ENCODE measurements at regions not wholly inside any gene's neighbourhood (a gene's known extent, or its start where the extent isn't known, plus 50 kb on each side); places are given as distances from the start of the nearest gene placed in this dataset.
A peak's percentile ranks its signal among the peaks of the same experiment; 100 is the strongest.

DNA sequence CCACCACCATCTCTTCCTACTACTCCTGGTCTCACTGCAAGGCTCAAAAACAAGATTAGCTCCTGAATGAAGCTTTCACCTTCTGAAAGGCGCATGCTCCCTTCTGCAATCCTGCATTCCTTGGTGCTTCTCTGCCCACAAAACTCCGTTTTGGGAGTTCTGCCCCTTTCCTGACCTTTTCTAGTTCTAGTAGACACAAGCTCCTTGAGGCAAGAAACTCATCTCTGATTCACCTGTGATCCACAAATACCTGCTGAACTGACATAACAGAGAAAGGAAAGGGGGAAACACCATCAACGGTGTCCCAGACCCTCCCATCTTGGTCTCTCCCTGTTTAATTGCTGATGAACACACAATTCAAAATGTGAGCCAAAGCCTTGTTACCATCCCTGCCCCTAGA is 64.0 kb upstream of the EGR2 start:
- DNase-seq (ENCODE audit: low read depth in 2 of 2) = no peak
- H3K4me3 ChIP-seq (replicated peaks in 1 of 2; ENCODE audit: low read depth in 2 of 2, low read length in 2 of 2) = no peak overlapping the region
- TF ChIP-seq, protein P1, sequence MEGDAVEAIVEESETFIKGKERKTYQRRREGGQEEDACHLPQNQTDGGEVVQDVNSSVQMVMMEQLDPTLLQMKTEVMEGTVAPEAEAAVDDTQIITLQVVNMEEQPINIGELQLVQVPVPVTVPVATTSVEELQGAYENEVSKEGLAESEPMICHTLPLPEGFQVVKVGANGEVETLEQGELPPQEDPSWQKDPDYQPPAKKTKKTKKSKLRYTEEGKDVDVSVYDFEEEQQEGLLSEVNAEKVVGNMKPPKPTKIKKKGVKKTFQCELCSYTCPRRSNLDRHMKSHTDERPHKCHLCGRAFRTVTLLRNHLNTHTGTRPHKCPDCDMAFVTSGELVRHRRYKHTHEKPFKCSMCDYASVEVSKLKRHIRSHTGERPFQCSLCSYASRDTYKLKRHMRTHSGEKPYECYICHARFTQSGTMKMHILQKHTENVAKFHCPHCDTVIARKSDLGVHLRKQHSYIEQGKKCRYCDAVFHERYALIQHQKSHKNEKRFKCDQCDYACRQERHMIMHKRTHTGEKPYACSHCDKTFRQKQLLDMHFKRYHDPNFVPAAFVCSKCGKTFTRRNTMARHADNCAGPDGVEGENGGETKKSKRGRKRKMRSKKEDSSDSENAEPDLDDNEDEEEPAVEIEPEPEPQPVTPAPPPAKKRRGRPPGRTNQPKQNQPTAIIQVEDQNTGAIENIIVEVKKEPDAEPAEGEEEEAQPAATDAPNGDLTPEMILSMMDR (IDR thresholded peaks at IDR 0.05; ENCODE audit: low read depth, low read length) = no peak

DNA sequence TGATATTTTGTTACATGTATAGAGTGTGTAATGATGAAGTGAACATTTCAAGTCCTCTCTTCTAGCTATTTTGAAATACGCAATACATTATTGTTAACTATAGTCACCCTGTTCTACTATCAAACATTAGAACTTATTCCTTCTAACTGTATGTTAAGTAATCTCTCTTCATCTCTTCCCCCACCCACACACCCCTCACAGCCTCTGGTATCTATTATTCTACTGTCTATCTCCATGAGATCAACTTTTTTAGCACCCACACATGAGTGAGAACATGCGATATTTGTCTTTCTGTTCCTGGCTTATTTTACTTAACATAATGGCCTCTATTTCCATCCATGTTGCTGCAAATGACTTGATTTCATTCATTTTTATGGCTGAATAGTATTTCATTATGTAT is 57.7 kb upstream of the EGR2 start:
- TF ChIP-seq, protein P1 (IDR thresholded peaks at IDR 0.05; ENCODE audit: low read depth, low read length) = no peak
- DNase-seq (ENCODE audit: low read depth in 2 of 2) = no peak
- no peak overlapping the region for H3K4me3 ChIP-seq (replicated peaks in 1 of 2; ENCODE audit: low read depth in 2 of 2, low read length in 2 of 2)

DNA sequence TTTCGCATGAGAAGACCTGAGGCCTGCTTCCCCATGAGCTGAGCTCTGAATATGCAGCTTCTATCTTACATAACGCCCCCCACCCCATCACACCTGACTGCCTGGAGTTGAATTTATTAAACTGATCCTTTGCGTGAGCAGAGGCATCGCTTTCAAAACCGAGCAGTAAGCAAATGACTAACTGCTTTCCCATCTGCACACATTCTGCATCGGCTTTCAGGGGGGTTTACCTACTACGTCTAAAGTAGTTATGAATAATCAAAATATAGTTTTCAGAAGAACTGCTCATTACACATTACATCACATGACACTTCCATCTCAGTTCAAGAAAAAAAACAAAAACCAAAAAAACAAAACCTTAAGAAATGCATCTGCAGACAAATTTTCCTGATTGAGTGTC is 54.7 kb upstream of the EGR2 start:
- TF ChIP-seq, protein P1 (IDR thresholded peaks at IDR 0.05; ENCODE audit: low read depth, low read length) = no peak
- no peak for DNase-seq (ENCODE audit: low read depth in 2 of 2)
- no peak overlapping the region for H3K4me3 ChIP-seq (replicated peaks in 1 of 2; ENCODE audit: low read depth in 2 of 2, low read length in 2 of 2)

DNA sequence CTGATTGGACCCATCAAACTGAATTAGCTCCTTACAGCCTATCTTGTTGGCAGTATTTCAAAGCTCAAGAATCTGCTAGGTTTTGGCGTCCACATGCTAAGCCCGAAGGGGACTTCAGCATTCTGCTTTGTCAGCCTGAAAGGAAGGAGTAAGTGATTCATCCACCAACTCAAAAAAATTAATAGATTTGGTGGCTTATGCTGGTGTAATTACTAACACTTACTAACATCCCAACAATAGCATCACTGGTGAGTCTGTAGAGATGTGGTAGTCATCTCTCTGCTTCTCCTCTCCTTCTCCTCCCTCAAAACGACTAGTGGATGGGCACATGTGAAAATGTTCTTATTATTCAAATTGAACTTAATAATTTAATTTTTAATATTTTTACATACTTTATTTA is 53.8 kb upstream of the EGR2 start:
- TF ChIP-seq, protein P1 (IDR thresholded peaks at IDR 0.05; ENCODE audit: low read depth, low read length) = no peak
- no peak overlapping the region for H3K4me3 ChIP-seq (replicated peaks in 1 of 2; ENCODE audit: low read depth in 2 of 2, low read length in 2 of 2)
- DNase-seq (ENCODE audit: low read depth in 2 of 2) = peak; percentile 18

DNA sequence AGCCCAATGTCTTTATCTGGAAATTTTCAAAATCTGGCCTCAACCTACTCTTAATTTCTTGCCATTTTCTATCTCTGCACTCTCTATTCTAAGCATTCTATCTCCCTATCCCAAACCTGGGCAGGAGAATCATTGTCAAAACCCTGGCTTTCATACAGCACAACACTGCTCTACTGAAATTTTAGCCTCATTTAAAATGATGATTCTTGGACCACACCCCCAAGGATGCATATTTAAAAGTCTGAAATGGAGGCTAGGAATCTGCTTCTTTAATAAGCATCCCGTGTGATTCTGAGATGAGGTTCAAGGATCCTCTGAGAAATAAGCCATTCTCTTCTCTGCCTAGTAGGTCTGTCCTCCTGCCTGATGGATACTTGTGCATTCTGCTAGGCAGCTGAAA is 50.8 kb upstream of the EGR2 start:
- DNase-seq (ENCODE audit: low read depth in 2 of 2) = no peak
- H3K4me3 ChIP-seq (replicated peaks in 1 of 2; ENCODE audit: low read depth in 2 of 2, low read length in 2 of 2) = no peak overlapping the region
- TF ChIP-seq, protein P1 (IDR thresholded peaks at IDR 0.05; ENCODE audit: low read depth, low read length) = no peak

DNA sequence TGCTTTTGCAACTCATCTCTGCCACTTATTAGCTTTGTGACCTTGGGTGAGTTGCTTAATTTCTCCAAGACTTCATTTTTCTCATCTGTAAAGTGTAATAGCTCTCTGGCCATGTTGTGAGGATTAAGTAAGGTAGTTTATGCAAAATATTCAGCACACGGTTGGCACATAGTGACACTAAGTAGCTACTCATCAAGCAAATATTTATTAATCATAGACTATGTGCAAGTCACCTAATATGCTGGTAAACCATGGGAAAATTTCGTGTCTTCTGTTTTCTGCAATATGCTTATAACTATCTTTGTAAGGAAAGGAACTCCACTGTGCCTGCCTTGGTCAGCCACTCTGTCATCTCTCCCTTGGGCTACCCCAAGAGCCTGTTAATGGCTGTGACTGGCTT is 50.3 kb upstream of the EGR2 start:
- H3K4me3 ChIP-seq (replicated peaks in 1 of 2; ENCODE audit: low read depth in 2 of 2, low read length in 2 of 2) = no peak overlapping the region
- DNase-seq (ENCODE audit: low read depth in 2 of 2) = peak; percentile 18 to 69
- TF ChIP-seq, protein P1 (IDR thresholded peaks at IDR 0.05; ENCODE audit: low read depth, low read length) = no peak
